GM23248 (cell line): ENCODE measurements at regions not wholly inside any gene's neighbourhood (a gene's known extent, or its start where the extent isn't known, plus 50 kb on each side); places are given as distances from the start of the nearest gene placed in this dataset.

ENCODE experiments used
- DNase-seq: peaks from one replicate; pipeline ENCODE4 v3.0.0-alpha.2; 2015
- H2AFZ ChIP-seq: fragments of 200-600 bp; sonication (generic); 2 replicates; pipeline ENCODE4 v1.6.1; 2016; ENCODE audit warnings: antibody characterized with exemption
- H3F3A ChIP-seq: fragments of 200-600 bp; sonication (generic); 2 replicates; pipeline ENCODE4 v1.6.1; 2016; ENCODE audit warnings: mild to moderate bottlenecking, antibody characterized with exemption, mixed run types; ENCODE audit not compliant: insufficient read depth
- H3K27ac ChIP-seq: fragments of 200-600 bp; sonication (generic); 2 replicates; pipeline ENCODE4 v1.5.1; 2016; ENCODE audit warnings: mild to moderate bottlenecking
- H3K27me3 ChIP-seq: fragments of 200-600 bp; sonication (generic); replicated peaks from 2 replicates; pipeline ENCODE4 v1.6.1; 2016; ENCODE audit warnings: mild to moderate bottlenecking; ENCODE audit not compliant: insufficient read depth
- H3K36me3 ChIP-seq: fragments of 200-600 bp; sonication (generic); 2 replicates; pipeline ENCODE4 v1.6.1; 2016; ENCODE audit warnings: low read depth, mild to moderate bottlenecking
- H3K4me1 ChIP-seq: fragments of 200-600 bp; sonication (generic); 2 replicates; pipeline ENCODE4 v1.6.1; 2016; ENCODE audit warnings: mild to moderate bottlenecking; ENCODE audit not compliant: insufficient read depth
- H3K4me2 ChIP-seq: fragments of 200-600 bp; sonication (generic); one replicate; pipeline ENCODE4 v1.6.1; 2016; ENCODE audit warnings: mild to moderate bottlenecking; ENCODE audit not compliant: unreplicated experiment
- H3K4me3 ChIP-seq: fragments of 200-600 bp; sonication (generic); 2 replicates; pipeline ENCODE4 v1.5.1; 2016; ENCODE audit warnings: mild to moderate bottlenecking
- H3K79me2 ChIP-seq: fragments of 200-600 bp; sonication (generic); 2 replicates; pipeline ENCODE4 v1.6.1; 2016; ENCODE audit warnings: mild to moderate bottlenecking; ENCODE audit not compliant: insufficient read depth
- H3K9ac ChIP-seq: fragments of 200-600 bp; sonication (generic); 2 replicates; pipeline ENCODE4 v1.6.1; 2016; ENCODE audit warnings: mild to moderate bottlenecking
- H3K9me2 ChIP-seq: fragments of 200-600 bp; sonication (generic); 2 replicates; pipeline ENCODE4 v1.6.1; 2016; ENCODE audit warnings: mixed run types, mild to moderate bottlenecking, moderate library complexity; ENCODE audit not compliant: insufficient read depth
- H3K9me3 ChIP-seq: fragments of 200-600 bp; sonication (generic); one replicate; pipeline ENCODE4 v1.6.1; 2017; ENCODE audit warnings: low read depth
- H4K20me1 ChIP-seq: fragments of 200-600 bp; sonication (generic); 2 replicates; pipeline ENCODE4 v1.6.0; 2016; ENCODE audit not compliant: insufficient read depth
- EZH2 ChIP-seq: fragments of 200-600 bp; sonication (generic); IDR thresholded peaks from 2 replicates; pipeline ENCODE4 v1.6.1; 2018; ENCODE audit warnings: antibody characterized with exemption, mild to moderate bottlenecking; ENCODE audit not compliant: insufficient read depth, poor library complexity, severe bottlenecking
- EZH2phosphoT487 ChIP-seq: fragments of 200-600 bp; sonication (generic); IDR thresholded peaks from 2 replicates; pipeline ENCODE4 v1.6.1; 2018; ENCODE audit warnings: antibody characterized with exemption, moderate library complexity, mild to moderate bottlenecking, low read depth; ENCODE audit not compliant: insufficient read depth
- WGBS, 2 experiments: methylation state at CpG; one replicate each; pipeline ENCODE4 v1.1.6; 2015 to 2017; ENCODE audit warnings: low lambda C conversion rate in 2 of 2, low coverage in 1 of 2; ENCODE audit errors: missing lambda C conversion rate in 2 of 2; 5-methylcytosine and 5-hydroxymethylcytosine counted together
- in situ Hi-C: fragments of 300-500 bp; cut with MboI; formaldehyde crosslinking; loops from 2 replicates; pipeline ENCODE4 v1.15.0; 2020

DNA sequence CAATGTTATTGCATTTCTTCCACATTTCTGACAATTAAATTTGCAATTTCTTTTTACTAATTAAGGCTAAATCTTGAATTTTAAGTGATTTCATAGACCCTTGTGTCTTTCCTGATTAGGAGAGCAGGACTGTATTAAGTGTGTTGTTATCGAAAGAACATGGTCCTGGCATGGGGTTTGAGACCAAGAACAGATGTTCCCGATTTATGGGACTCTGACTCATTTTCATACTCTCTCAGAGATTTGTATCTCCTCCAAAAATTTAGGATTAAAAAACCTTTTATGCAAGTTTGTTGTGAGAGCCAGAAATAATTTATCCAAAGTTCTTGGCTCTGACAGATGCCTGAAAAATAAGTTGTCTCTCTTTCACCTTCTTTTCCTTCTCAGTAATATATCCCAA is 589.3 kb upstream of the ARGLU1 start:
- H3K9me2 ChIP-seq = no peaks in the 10 kb centered on the region
- no peak overlapping the region for H3K4me3 ChIP-seq
- no peaks in the 10 kb centered on the region for H3K9me3 ChIP-seq
- H3K4me2 ChIP-seq = no peak overlapping the region
- no peaks in the 10 kb centered on the region for H3K79me2 ChIP-seq
- H3K36me3 ChIP-seq = no peaks in the 10 kb centered on the region
- no peak overlapping the region for H3K27ac ChIP-seq
- H3K9ac ChIP-seq = no peak overlapping the region
- H4K20me1 ChIP-seq = no peaks in the 10 kb centered on the region
- 0 out of 2 replicates have a peak, but pooled peaks cover 8% of the 10 kb centered on the region for H3F3A ChIP-seq
- H3K4me1 ChIP-seq = peaks cover 9% of the 10 kb centered on the region
- H2AFZ ChIP-seq = no peak overlapping the region
- TF ChIP-seq EZH2phosphoT487 = no peak
- no peak for TF ChIP-seq EZH2
- in situ Hi-C loops = no loop called here
- 19% methylated on average over 2 of the region's 2 CpGs for WGBS, 2 experiments
- no peaks in the 10 kb centered on the region; the same call in 1 of the 2 replicates for H3K27me3 ChIP-seq
- DNase-seq = peak; percentile 52

DNA sequence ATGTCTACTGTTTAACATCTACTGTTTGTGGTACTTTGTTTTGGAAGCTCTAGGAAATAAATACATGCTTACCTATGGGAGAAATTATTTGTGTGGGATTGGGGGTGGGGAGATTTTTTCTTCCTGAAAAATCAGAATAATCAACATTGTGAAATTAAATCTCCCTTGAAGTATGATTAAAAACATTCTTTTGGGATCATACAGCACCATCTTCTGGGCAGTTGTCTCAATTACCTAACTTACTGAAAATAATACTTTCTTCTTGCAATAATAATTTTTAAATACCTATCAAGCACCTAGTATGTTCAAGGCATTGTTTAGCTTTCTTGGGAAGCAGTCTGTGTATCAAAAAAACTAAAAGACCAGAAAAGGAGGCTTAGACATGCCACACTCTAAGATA is 576.5 kb upstream of the ARGLU1 start:
- Histone ChIP-seq H3K4me3 (no peak overlapping the region), H3F3A (no peaks in the 10 kb centered on the region), H3K9me3 (no peaks in the 10 kb centered on the region), H4K20me1 (no peaks in the 10 kb centered on the region), H3K9me2 (no peaks in the 10 kb centered on the region), H3K4me1 (no peaks in the 10 kb centered on the region), H3K27me3 (0 out of 2 replicates have a peak, but pooled peaks cover 15% of the 10 kb centered on the region), H3K79me2 (no peaks in the 10 kb centered on the region), H3K27ac (no peak overlapping the region), H3K9ac (no peak overlapping the region), H3K36me3 (no peaks in the 10 kb centered on the region), H3K4me2 (no peak overlapping the region), H2AFZ (no peak overlapping the region)
- TF ChIP-seq EZH2 = no peak
- TF ChIP-seq EZH2phosphoT487 = no peak
- in situ Hi-C loops = no loop called here
- peak; percentile 22 for DNase-seq

- no peak overlapping the region for H3K4me2 ChIP-seq
- H2AFZ ChIP-seq = no peak overlapping the region
- no peaks in the 10 kb centered on the region for H3F3A ChIP-seq
- in situ Hi-C loops = no loop called here
- no peaks in the 10 kb centered on the region for H3K79me2 ChIP-seq
- no peaks in the 10 kb centered on the region for H3K4me1 ChIP-seq
- H3K9me3 ChIP-seq = no peaks in the 10 kb centered on the region
- 0 out of 2 replicates have a peak, but pooled peaks cover 16% of the 10 kb centered on the region for H3K27me3 ChIP-seq
- no peak overlapping the region for H3K27ac ChIP-seq
- no peaks in the 10 kb centered on the region for H3K9me2 ChIP-seq
- TF ChIP-seq EZH2phosphoT487 (no peak), EZH2 (no peak)
- WGBS, 2 experiments = 65 to 86% methylated on average over 3 of the region's 3 CpGs
- no peak for DNase-seq
- no peak overlapping the region for H3K4me3 ChIP-seq
- H3K9ac ChIP-seq = no peak overlapping the region
- H3K36me3 ChIP-seq = no peaks in the 10 kb centered on the region
- no peaks in the 10 kb centered on the region for H4K20me1 ChIP-seq
Observed at GRCh38 chr13:107141767-107142166, 573.8 kb upstream of the ARGLU1 start.

DNA sequence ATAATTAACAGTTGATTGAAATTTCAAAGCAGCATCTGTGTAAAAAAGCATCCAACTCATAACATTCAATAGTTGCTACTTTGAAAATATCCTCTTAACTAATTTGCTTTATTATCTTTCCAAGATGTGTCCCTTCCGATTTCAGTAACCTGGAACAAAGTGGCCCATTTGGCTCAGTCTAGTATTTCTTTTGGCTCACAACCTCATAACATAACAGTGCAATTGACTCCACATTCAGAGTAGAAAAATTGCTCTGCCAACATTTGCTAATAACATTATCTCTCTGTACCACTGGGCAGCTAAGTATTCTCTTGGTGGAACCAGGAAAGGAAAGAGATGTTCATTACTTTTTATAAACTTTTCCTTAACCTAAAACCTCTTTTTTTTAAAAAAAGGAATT is 571.1 kb upstream of the ARGLU1 start:
- Histone ChIP-seq H3K36me3 (no peaks in the 10 kb centered on the region), H2AFZ (no peak overlapping the region), H3K27me3 (0 out of 2 replicates have a peak, but pooled peaks cover 16% of the 10 kb centered on the region), H3K4me1 (no peaks in the 10 kb centered on the region), H4K20me1 (no peaks in the 10 kb centered on the region), H3K9ac (no peak overlapping the region), H3K4me3 (no peak overlapping the region), H3K79me2 (no peaks in the 10 kb centered on the region), H3K4me2 (no peak overlapping the region), H3K9me3 (no peaks in the 10 kb centered on the region), H3K27ac (no peak overlapping the region), H3F3A (no peaks in the 10 kb centered on the region), H3K9me2 (no peaks in the 10 kb centered on the region)
- TF ChIP-seq EZH2phosphoT487 (no peak), EZH2 (no peak)
- in situ Hi-C loops = no loop called here
- DNase-seq = no peak
- 4% methylated on average over 1 of the region's 1 CpG for WGBS, 2 experiments

DNA sequence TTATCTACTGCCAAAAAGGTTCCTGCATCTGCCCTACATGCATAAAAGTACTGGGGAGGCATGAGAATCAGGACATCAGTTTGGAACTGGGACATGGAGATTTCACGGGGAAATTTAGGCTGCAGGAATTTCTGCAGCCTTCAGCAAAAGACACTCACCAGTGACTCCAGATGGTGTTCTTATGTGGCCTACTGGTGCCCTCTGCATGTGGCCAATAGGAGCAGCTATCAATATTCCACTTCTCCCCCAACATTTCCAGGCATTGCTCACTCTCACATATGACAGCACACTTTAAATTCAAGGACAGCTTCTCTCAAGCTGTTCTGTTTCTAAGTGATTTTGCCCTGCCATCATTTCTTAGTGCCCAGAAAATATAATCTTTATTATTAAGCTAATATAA is 570.5 kb upstream of the ARGLU1 start:
- no peaks in the 10 kb centered on the region for H3K9me3 ChIP-seq
- DNase-seq = no peak

More for the DNA sequence above, 570.5 kb upstream of the ARGLU1 start:
- Histone ChIP-seq H3K9me2 (no peaks in the 10 kb centered on the region), H3K79me2 (no peaks in the 10 kb centered on the region), H3K4me2 (no peak overlapping the region), H3K4me3 (no peak overlapping the region), H2AFZ (no peak overlapping the region), H3K36me3 (no peaks in the 10 kb centered on the region), H3K4me1 (no peaks in the 10 kb centered on the region), H3F3A (no peaks in the 10 kb centered on the region), H3K27me3 (0 out of 2 replicates have a peak, but pooled peaks cover 13% of the 10 kb centered on the region), H3K9ac (no peak overlapping the region), H4K20me1 (no peaks in the 10 kb centered on the region), H3K27ac (no peak overlapping the region)
- no peak for TF ChIP-seq EZH2phosphoT487
- TF ChIP-seq EZH2 = no peak
- in situ Hi-C loops = no loop called here
- WGBS, 2 experiments = 0 to 5% methylated on average over 1 of the region's 1 CpG
